NCI-H146 (cell line): ENCODE measurements at regions not wholly inside any gene's neighbourhood (a gene's known extent, or its start where the extent isn't known, plus 50 kb on each side); places are given as distances from the start of the nearest gene placed in this dataset.
"Not testable (repeated sequence)": the region's sequence is repeated elsewhere in the genome, so short reads cannot be mapped to it uniquely, and the experiment has no call there.

Experiments used
- DNase-seq: peaks from one replicate; lab custom pipeline; 2025; lab: John Stamatoyannopoulos, UW

- no peak for DNase-seq
These were observed 366.6 kb downstream of the EMP1 start for GRCh38 chr12:13562915-13563742.

GRCh38 chr12:13561923-13562322 is 365.4 kb downstream of the EMP1 start:
- DNase-seq, result no peak

- no peak for DNase-seq
These were observed 362.9 kb downstream of the EMP1 start for GRCh38 chr12:13559318-13559978.

- DNase-seq, result no peak
These were observed 356.3 kb downstream of the EMP1 start for GRCh38 chr12:13552830-13553229.

- DNase-seq, result no peak
These were observed 350.8 kb downstream of the EMP1 start for GRCh38 chr12:13547283-13547682.

- DNase-seq, result no peak
These were observed 349.7 kb downstream of the EMP1 start for GRCh38 chr12:13546231-13546630.

GRCh38 chr12:13539051-13539450 is 342.5 kb downstream of the EMP1 start:
- DNase-seq, result no peak

GRCh38 chr12:13538136-13538535 is 341.6 kb downstream of the EMP1 start:
- DNase-seq, result no peak

- no peak for DNase-seq
These were observed 341.1 kb downstream of the EMP1 start for GRCh38 chr12:13537623-13538022.

GRCh38 chr12:13536219-13536910 is 339.8 kb downstream of the EMP1 start:
- no peak for DNase-seq

GRCh38 chr12:13534645-13535398 is 338.3 kb downstream of the EMP1 start:
- peak; percentile 43 for DNase-seq

GRCh38 chr12:13534242-13534641 is 337.7 kb downstream of the EMP1 start:
- DNase-seq, result no peak

GRCh38 chr12:13530966-13531365 is 334.4 kb downstream of the EMP1 start:
- peak; percentile 62 for DNase-seq

- DNase-seq, result not testable (repeated sequence)
These were observed 329.8 kb downstream of the EMP1 start for GRCh38 chr12:13526185-13526921.

- DNase-seq, result no peak
These were observed 327.2 kb downstream of the EMP1 start for GRCh38 chr12:13523536-13524307.

- DNase-seq, result not testable (repeated sequence)
These were observed 321.5 kb downstream of the EMP1 start for GRCh38 chr12:13518034-13518433.

GRCh38 chr12:13509740-13510139 is 313.2 kb downstream of the EMP1 start:
- DNase-seq, result no peak

GRCh38 chr12:13505636-13506035 is 309.1 kb downstream of the EMP1 start:
- DNase-seq, result no peak

- DNase-seq, result no peak
These were observed 308.7 kb downstream of the EMP1 start for GRCh38 chr12:13505224-13505623.

GRCh38 chr12:13504736-13505135 is 308.2 kb downstream of the EMP1 start:
- no peak for DNase-seq

GRCh38 chr12:13504074-13504473 is 307.5 kb downstream of the EMP1 start:
- no peak for DNase-seq
